ENCODE measurements at regions not wholly inside any gene's neighbourhood (a gene's known extent, or its start where the extent isn't known, plus 50 kb on each side); places are given as distances from the start of the nearest gene placed in this dataset.

GRCh38 chr10:36183726-36184125 lies 541.6 kb upstream of the FZD8 start:
- H3K14ac ChIP-seq (replicated peaks; ENCODE audit: low read depth, low read length) = no peak overlapping the region
- no peaks in the 10 kb centered on the region for H3K36me3 ChIP-seq (ENCODE audit: control insufficient read depth, insufficient read depth, low read length)
- BruUV-seq (replicated peaks) = no TSS peak
- no peak overlapping the region for H2BK20ac ChIP-seq (ENCODE audit: low read depth, low read length)
- H2AFZ ChIP-seq (replicated peaks; ENCODE audit: low read length, poor library complexity) = peak overlapping the region; percentile 52
- no peaks in the 10 kb centered on the region for H4K20me1 ChIP-seq (ENCODE audit: insufficient read depth, low read length)
- H3K27me3 ChIP-seq (ENCODE audit: control insufficient read depth, insufficient read depth, low read length) = no peaks in the 10 kb centered on the region
- dilution Hi-C loops (cut with HindIII; ENCODE audit: low sequenced_read_pairs, unreplicated experiment) (no loop called here), intact Hi-C loops (cut with micrococcal nuclease) (no loop called here), in situ Hi-C loops (cut with MboI; ENCODE audit: low sequenced_read_pairs) (no loop called here)
- peak; percentile 10 for DNase-seq
- H2AK9ac ChIP-seq (replicated peaks; ENCODE audit: low read depth, low read length, poor library complexity) = no peak overlapping the region
- no peak overlapping the region for H4K8ac ChIP-seq (ENCODE audit: low read depth in 2 of 2, low read length in 2 of 2)
- no peak for TF ChIP-seq NFE2L2 (IDR thresholded peaks at IDR 0.05; ENCODE audit: low read depth, low read length)
- TF ChIP-seq RFX5 (IDR thresholded peaks at IDR 0.05; ENCODE audit: low read depth, low read length) = no peak
- TF ChIP-seq FOS (IDR thresholded peaks at IDR 0.05; ENCODE audit: low read depth, low read length) = no peak
- TF ChIP-seq SMC3 (IDR thresholded peaks at IDR 0.05; ENCODE audit: low read depth, low read length) = no peak
- no peak for TF ChIP-seq MXI1 (IDR thresholded peaks at IDR 0.05; ENCODE audit: borderline replicate concordance, low read depth, low read length)
- TF ChIP-seq POLR2A (IDR thresholded peaks at IDR 0.05; ENCODE audit: low read depth, low read length) = no peak
- no peak for TF ChIP-seq CEBPB (IDR thresholded peaks at IDR 0.05; ENCODE audit: low read depth, low read length)
- TF ChIP-seq CTCF (conservative IDR thresholded peaks at IDR 0.05; ENCODE audit: low read depth, low read length) = no peak
- TF ChIP-seq CHD1 (IDR thresholded peaks at IDR 0.05; ENCODE audit: low read depth, low read length) = no peak
- TF ChIP-seq RCOR1 (IDR thresholded peaks at IDR 0.05; ENCODE audit: insufficient replicate concordance, low read length) = no peak
- TF ChIP-seq MAFK (IDR thresholded peaks at IDR 0.05; ENCODE audit: low read depth, low read length) = no peak
- no peak for TF ChIP-seq MAZ (IDR thresholded peaks at IDR 0.05; ENCODE audit: borderline replicate concordance, low read depth, low read length)
- TF ChIP-seq RAD21 (IDR thresholded peaks at IDR 0.05; ENCODE audit: low read length) = no peak
- no peak for TF ChIP-seq USF2 (IDR thresholded peaks at IDR 0.05; ENCODE audit: low read depth, low read length)
- TF ChIP-seq ELK1 (IDR thresholded peaks at IDR 0.05; ENCODE audit: borderline replicate concordance, low read depth, low read length) = no peak
- no peak for TF ChIP-seq BHLHE40 (IDR thresholded peaks at IDR 0.05; ENCODE audit: low read depth, low read length)
- no peak overlapping the region for H3K18ac ChIP-seq (ENCODE audit: low read depth, low read length)
- H3K9me1 ChIP-seq (ENCODE audit: insufficient read depth, low read length) = no peaks in the 10 kb centered on the region
- ChIA-PET POLR2A (ENCODE audit: unreplicated experiment) (no interaction called here), CTCF (no interaction called here)
- H2BK120ac ChIP-seq (ENCODE audit: low read depth, low read length) = no peak overlapping the region
- WGBS, 2 experiments (ENCODE audit: extremely low coverage in 2 of 2, insufficient read length in 1 of 2) = no CpG with 5 or more reads among the region's 6 CpGs
- no peak overlapping the region for H3K4me2 ChIP-seq (ENCODE audit: low read depth, low read length)
- no peak overlapping the region for H2BK15ac ChIP-seq (ENCODE audit: low read depth, low read length)
- H3K27ac ChIP-seq (ENCODE audit: insufficient read depth, low read length) = no peak overlapping the region
- ATAC-seq (ENCODE audit: low read depth) = no peak
- H3K4me3 ChIP-seq (ENCODE audit: insufficient read depth, low read depth, low read length) = no peak overlapping the region
- H3K9me3 ChIP-seq (ENCODE audit: control insufficient read depth, insufficient read depth, low read length) = no peaks in the 10 kb centered on the region
- no peak overlapping the region for H3K23ac ChIP-seq (ENCODE audit: low read depth, low read length)
- no peak overlapping the region; the same call in 1 of the 2 replicates for H2AK5ac ChIP-seq (ENCODE audit: low read depth, low read length)
- no peaks in the 10 kb centered on the region for H3K79me1 ChIP-seq (ENCODE audit: low read depth in 1 of 2, low read length in 2 of 2)
- no peak overlapping the region for H3K9ac ChIP-seq (ENCODE audit: low read depth, low read length)
- H4K5ac ChIP-seq (ENCODE audit: low read depth, low read length) = no peak overlapping the region
- H3K56ac ChIP-seq (ENCODE audit: extremely low read depth, insufficient read depth, low read length) = no peak overlapping the region; the same call in 1 of the 2 replicates
- no peak overlapping the region for H2BK5ac ChIP-seq (ENCODE audit: low read depth, low read length, poor library complexity, severe bottlenecking)
- no peak overlapping the region for H4K91ac ChIP-seq (ENCODE audit: insufficient read depth, low read depth, low read length)
- 0 out of 2 replicates have a peak, but pooled peaks cover 3% of the 10 kb centered on the region for H3K4me1 ChIP-seq (ENCODE audit: control insufficient read depth, insufficient read depth, low read length)
- H3K4ac ChIP-seq (ENCODE audit: low read depth, low read length) = no peak overlapping the region

Data from IMR-90 (cell line).